GM12878 (cell line): ENCODE measurements at regions not wholly inside any gene's neighbourhood (a gene's known extent, or its start where the extent isn't known, plus 50 kb on each side); places are given as distances from the start of the nearest gene placed in this dataset.

ENCODE experiments used
- ATAC-seq: fragments of 200-7000 bp; cut with Tn5 transposase; 3 replicates; pipeline ENCODE4 v1.9.1; 2020; ENCODE audit warnings: mild to moderate bottlenecking, moderate library complexity
- BruUV-seq: library from RNA; stranded (reverse); fragments of 400-500 nt; replicated peaks from 2 replicates; lab custom pipeline; 2021; lab: Mats Ljungman, UMichigan
- CTCF ChIA-PET: fragments of 300-600 bp; sonication (Branson Sonifier 250); formaldehyde crosslinking; extraction: SDS; loops from one replicate; lab custom pipeline; 2021; ENCODE audit warnings: inconsistent platforms; lab: Yijun Ruan, JAX
- POLR2A ChIA-PET: fragments of 350-600 bp; formaldehyde crosslinking; extraction: SDS; loops from one replicate; lab custom pipeline; 2021; ENCODE audit warnings: inconsistent platforms; lab: Charles Lee
- RAD21 ChIA-PET: fragments of 300-600 bp; sonication (Branson Sonifier 250); formaldehyde crosslinking; loops from one replicate; lab custom pipeline; 2023; ENCODE audit warnings: antibody characterized with exemption; ENCODE audit not compliant: unreplicated experiment; lab: Charles Lee
- SMC1A ChIA-PET: fragments of 300-600 bp; sonication (Branson Sonifier 250); formaldehyde crosslinking; loops from one replicate; lab custom pipeline; 2023; ENCODE audit not compliant: unreplicated experiment, uncharacterized antibody; lab: Charles Lee
- DNase-seq: peaks from one replicate; pipeline ENCODE4 v3.0.0-alpha.2; 2011; ENCODE audit warnings: low read depth, low spot score
- FAIRE-seq: peaks from 3 replicates; lab custom pipeline; 2011; peaks lifted over from hg19 to GRCh38; lab: Jason Lieb, UNC
- H2AFZ ChIP-seq: 2 replicates; pipeline ENCODE4 v1.6.0; 2011; ENCODE audit warnings: low read depth, low read length, control low read depth; ENCODE audit not compliant: control insufficient read depth
- H3K27ac ChIP-seq: 2 replicates; pipeline ENCODE4 v1.5.1; 2011; ENCODE audit warnings: control low read depth; ENCODE audit not compliant: control insufficient read depth, insufficient read depth
- H3K27me3 ChIP-seq, 2 experiments: replicated peaks in 1 of 2; 2 replicates each; pipeline versions ENCODE4 v1.6.0 to v1.6.1; 2011; ENCODE audit warnings: low read length in 1 of 2; ENCODE audit not compliant: control insufficient read depth in 2 of 2, insufficient read depth in 2 of 2
- H3K36me3 ChIP-seq, 2 experiments: 2 replicates each; pipeline ENCODE4 v1.5.1; 2011; ENCODE audit warnings: low read length in 1 of 2; ENCODE audit not compliant: control insufficient read depth in 2 of 2, insufficient read depth in 2 of 2
- H3K4me1 ChIP-seq: 2 replicates; pipeline ENCODE4 v1.6.1; 2011; ENCODE audit warnings: mild to moderate bottlenecking, low read length, moderate library complexity, mixed read lengths; ENCODE audit not compliant: control insufficient read depth, insufficient read depth
- H3K4me2 ChIP-seq: 2 replicates; pipeline ENCODE4 v1.6.0; 2011; ENCODE audit warnings: control low read depth; ENCODE audit not compliant: control insufficient read depth, insufficient read depth
- H3K4me3 ChIP-seq: fragments of 200-600 bp; sonication (generic); 2 replicates; pipeline ENCODE4 v1.5.1; 2016
- H3K79me2 ChIP-seq: 2 replicates; pipeline ENCODE4 v1.6.0; 2011; ENCODE audit warnings: low read length; ENCODE audit not compliant: control insufficient read depth, insufficient read depth
- H3K9ac ChIP-seq: 2 replicates; pipeline ENCODE4 v1.8.0; 2011; ENCODE audit warnings: low read length, control low read depth, mixed read lengths; ENCODE audit not compliant: control insufficient read depth, insufficient read depth
- H3K9me3 ChIP-seq: replicated peaks from 3 replicates; pipeline ENCODE4 v1.5.1; 2011; ENCODE audit warnings: mild to moderate bottlenecking, low read length; ENCODE audit not compliant: control insufficient read depth, insufficient read depth
- H4K20me1 ChIP-seq: 2 replicates; pipeline ENCODE4 v1.6.0; 2011; ENCODE audit not compliant: control insufficient read depth, insufficient read depth
- CBX5 ChIP-seq: sonication (generic); IDR thresholded peaks from 2 replicates; pipeline ENCODE4 v1.6.1; 2016; ENCODE audit warnings: low read depth, moderate library complexity, mild to moderate bottlenecking, inconsistent platforms
- CUX1 ChIP-seq: IDR thresholded peaks from 2 replicates; pipeline ENCODE4 v1.6.1; 2012; ENCODE audit warnings: improper control_type of control experiment, low read depth, low read length; ENCODE audit not compliant: insufficient replicate concordance
- E2F8 ChIP-seq: fragments of 450-650 bp; IDR thresholded peaks from 2 replicates; pipeline ENCODE4 v1.6.1; 2018; ENCODE audit warnings: mild to moderate bottlenecking, low read depth, moderate library complexity; ENCODE audit not compliant: partially characterized antibody
- MTA3 ChIP-seq: IDR thresholded peaks from 2 replicates; pipeline ENCODE4 v1.6.1; 2012; ENCODE audit warnings: low read length, inconsistent platforms, borderline replicate concordance
- NR2C1 ChIP-seq: fragments of 450-650 bp; IDR thresholded peaks from 2 replicates; pipeline ENCODE4 v1.6.1; 2017; ENCODE audit warnings: antibody characterized with exemption, mild to moderate bottlenecking, moderate library complexity
- PML ChIP-seq: IDR thresholded peaks from 2 replicates; pipeline ENCODE4 v1.6.1; 2012; ENCODE audit warnings: low read length, inconsistent platforms
- POLR2AphosphoS2 ChIP-seq: IDR thresholded peaks from 2 replicates; pipeline ENCODE4 v1.6.1; 2011; ENCODE audit warnings: low read depth, mild to moderate bottlenecking, low read length, improper control_type of control experiment, moderate library complexity
- RAD21 ChIP-seq: IDR thresholded peaks from 2 replicates; pipeline ENCODE4 v1.6.1; 2011; ENCODE audit warnings: mild to moderate bottlenecking, low read depth, low read length, moderate library complexity; ENCODE audit not compliant: insufficient read depth
- RAD51 ChIP-seq: fragments of 450-650 bp; IDR thresholded peaks from 2 replicates; pipeline ENCODE4 v1.6.1; 2016; ENCODE audit warnings: moderate library complexity, mild to moderate bottlenecking, inconsistent platforms
- SUZ12 ChIP-seq: fragments of 200-600 bp; sonication (generic); IDR thresholded peaks from one replicate; pipeline ENCODE4 v1.6.1; 2018; ENCODE audit warnings: antibody characterized with exemption, mild to moderate bottlenecking; ENCODE audit not compliant: unreplicated experiment
- TAF1 ChIP-seq: IDR thresholded peaks from 2 replicates; pipeline ENCODE4 v1.6.1; 2011; ENCODE audit warnings: mild to moderate bottlenecking, low read depth, low read length, borderline replicate concordance
- ZNF384 ChIP-seq: IDR thresholded peaks from 2 replicates; pipeline ENCODE4 v1.6.1; 2012; ENCODE audit warnings: low read depth, mild to moderate bottlenecking, low read length, improper control_type of control experiment, borderline replicate concordance
- WGBS: methylation state at CpG from one replicate; pipeline ENCODE4 v1.1.6; 2016; ENCODE audit warnings: low lambda C conversion rate; ENCODE audit not compliant: insufficient replicate concordance, insufficient coverage; ENCODE audit errors: missing lambda C conversion rate; 5-methylcytosine and 5-hydroxymethylcytosine counted together
- in situ Hi-C: fragments of 300-500 bp; cut with MboI; formaldehyde crosslinking; loops from 9 replicates; pipeline ENCODE4 v1.14.3; 2018; ENCODE audit warnings: mixed read lengths
- intact Hi-C: fragments of 100-400 bp; cut with micrococcal nuclease; formaldehyde crosslinking; loops from one replicate; pipeline ENCODE4 v1.14.2; 2022; ENCODE audit not compliant: unreplicated experiment

- FAIRE-seq (no peak), DNase-seq (no peak), ATAC-seq (no peak)
- Histone ChIP-seq H3K27me3 (peaks cover 0 to 3% of the 10 kb centered on the region in 2 experiments; a peak in 1 of 4 replicates), H2AFZ (no peak overlapping the region), H3K27ac (no peak overlapping the region), H3K9ac (no peak overlapping the region), H3K4me3 (no peak overlapping the region), H3K79me2 (no peaks in the 10 kb centered on the region), H3K9me3 (no peaks in the 10 kb centered on the region), H4K20me1 (no peaks in the 10 kb centered on the region), H3K4me2 (no peak overlapping the region), H3K4me1 (no peaks in the 10 kb centered on the region), H3K36me3 (no peaks in the 10 kb centered on the region)
- in situ Hi-C loops (no loop called here), intact Hi-C loops (loop anchor here (2.0 kb wide), 1 partner anchor 84 kb away; no protein-coding TSS in a partner anchor)
- 0% methylated on average over 1 of the region's 1 CpG for whole genome bisulfite sequencing
- no TSS peak for BruUV-seq
- ChIA-PET CTCF (interaction anchor here (1.1 to 2.3 kb wide), 3 partner anchors 22 to 85 kb away, joined by 3 to 15 read pairs (median 3); no protein-coding TSS in a partner anchor), SMC1A (interaction anchor here (1.3 kb wide), 1 partner anchor 85 kb away, joined by 3 read pairs; no protein-coding TSS in a partner anchor), POLR2A (no interaction called here), RAD21 (interaction anchor here (1.5 kb wide), 1 partner anchor 82 kb away, joined by 4 read pairs; no protein-coding TSS in a partner anchor)
- TF ChIP-seq NR2C1: no peak
- TF ChIP-seq E2F8: no peak
- TF ChIP-seq PML: no peak
- no peak for TF ChIP-seq RAD51
- TF ChIP-seq TAF1: no peak
- TF ChIP-seq RAD21: no peak
- TF ChIP-seq SUZ12: no peak
- TF ChIP-seq ZNF384: no peak
- TF ChIP-seq MTA3: no peak
- TF ChIP-seq POLR2AphosphoS2: no peak
- TF ChIP-seq CUX1: no peak
- TF ChIP-seq CBX5: no peak
Measured at GRCh38 chr13:91162589-91162988, 184.9 kb upstream of the MIR17HG start.
